GM23338 (cell line): ENCODE measurements at regions not wholly inside any gene's neighbourhood (a gene's known extent, or its start where the extent isn't known, plus 50 kb on each side); places are given as distances from the start of the nearest gene placed in this dataset.

Experiments
- ATAC-seq: fragments of 200-7000 bp; cut with Tn5 transposase; 3 replicates; pipeline ENCODE4 v1.9.1; 2020
- DNase-seq: peaks from one replicate; pipeline ENCODE4 v3.0.0-alpha.2; 2015; ENCODE audit warnings: low spot score
- H2AFZ ChIP-seq: fragments of 200-600 bp; sonication (generic); 2 replicates; pipeline ENCODE4 v1.8.0; 2016; ENCODE audit warnings: antibody characterized with exemption, mild to moderate bottlenecking, moderate library complexity
- H3F3A ChIP-seq: fragments of 200-600 bp; sonication (generic); replicated peaks from 2 replicates; pipeline ENCODE4 v1.8.0; 2017; ENCODE audit warnings: antibody characterized with exemption, mixed run types, low read depth
- H3K27ac ChIP-seq: fragments of 200-600 bp; sonication (generic); 2 replicates; pipeline ENCODE4 v1.6.1; 2016; ENCODE audit warnings: low read depth
- H3K27me3 ChIP-seq: fragments of 200-600 bp; sonication (generic); 2 replicates; pipeline ENCODE4 v1.8.0; 2016; ENCODE audit warnings: mild to moderate bottlenecking, mixed run types, moderate library complexity; ENCODE audit not compliant: insufficient read depth
- H3K36me3 ChIP-seq: fragments of 200-600 bp; sonication (generic); 2 replicates; pipeline ENCODE4 v1.8.0; 2016; ENCODE audit warnings: mild to moderate bottlenecking; ENCODE audit not compliant: insufficient read depth
- H3K4me1 ChIP-seq: fragments of 200-600 bp; sonication (generic); 2 replicates; pipeline ENCODE4 v1.8.0; 2016; ENCODE audit warnings: mild to moderate bottlenecking, moderate library complexity; ENCODE audit not compliant: insufficient read depth
- H3K4me2 ChIP-seq: fragments of 200-600 bp; sonication (generic); 2 replicates; pipeline ENCODE4 v1.7.1; 2017; ENCODE audit warnings: mixed run types
- H3K4me3 ChIP-seq: fragments of 200-600 bp; sonication (generic); 2 replicates; pipeline ENCODE4 v1.6.1; 2016; ENCODE audit warnings: mixed run types
- H3K79me2 ChIP-seq: fragments of 200-600 bp; sonication (generic); replicated peaks from 2 replicates; pipeline ENCODE4 v1.8.0; 2017; ENCODE audit warnings: mild to moderate bottlenecking; ENCODE audit not compliant: insufficient read depth
- H3K9me2 ChIP-seq: fragments of 200-600 bp; sonication (generic); 2 replicates; pipeline ENCODE4 v1.8.0; 2017; ENCODE audit not compliant: insufficient read depth
- H4K20me1 ChIP-seq: fragments of 200-600 bp; sonication (generic); replicated peaks from 2 replicates; pipeline ENCODE4 v1.8.0; 2017; ENCODE audit warnings: mild to moderate bottlenecking; ENCODE audit not compliant: insufficient read depth
- H3K27ac Mint-ChIP-seq: 2 replicates; pipeline ENCODE4 v1.8.0; 2020; ENCODE audit warnings: inconsistent platforms, mild to moderate bottlenecking, moderate library complexity, mixed read lengths
- H3K27me3 Mint-ChIP-seq: 3 replicates; pipeline ENCODE4 v1.8.0; 2022; ENCODE audit warnings: low read depth, mild to moderate bottlenecking, moderate library complexity, mixed read lengths, inconsistent platforms; ENCODE audit not compliant: insufficient read depth, poor library complexity
- H3K36me3 Mint-ChIP-seq: 3 replicates; pipeline ENCODE4 v1.8.0; 2021; ENCODE audit warnings: low read depth, mild to moderate bottlenecking, inconsistent platforms, moderate library complexity, mixed read lengths
- H3K4me1 Mint-ChIP-seq: 3 replicates; pipeline ENCODE4 v1.8.0; 2020; ENCODE audit warnings: mild to moderate bottlenecking, inconsistent platforms, mixed read lengths
- H3K4me3 Mint-ChIP-seq: 3 replicates; pipeline ENCODE4 v1.8.0; 2021; ENCODE audit warnings: moderate library complexity, mild to moderate bottlenecking, inconsistent platforms, mixed read lengths
- H3K9me3 Mint-ChIP-seq: 3 replicates; pipeline ENCODE4 v1.8.0; 2020; ENCODE audit warnings: moderate library complexity, mild to moderate bottlenecking, inconsistent platforms, mixed read lengths
- CREB1 ChIP-seq: fragments of 250-450 bp; sonication (Bioruptor Pico); IDR thresholded peaks from 2 replicates; pipeline ENCODE4 v1.5.0; 2020; ENCODE audit warnings: low read depth, mild to moderate bottlenecking, moderate library complexity
- CTCF ChIP-seq, 2 experiments: fragments of 200-600 bp in 1 of 2; sonication (generic) in 1 of 2; conservative IDR thresholded peaks; 2 replicates each; pipeline versions ENCODE4 v1.5.1 to v1.6.1; 2016 to 2017; ENCODE audit warnings: antibody characterized with exemption in 2 of 2, low read depth in 2 of 2, mild to moderate bottlenecking in 2 of 2, moderate library complexity in 1 of 2
- ETS1 ChIP-seq: IDR thresholded peaks from 2 replicates; pipeline ENCODE4 v1.6.1; 2016; ENCODE audit warnings: antibody characterized with exemption
- EZH2 ChIP-seq: fragments of 200-600 bp; sonication (generic); IDR thresholded peaks from one replicate; pipeline ENCODE4 v1.8.0; 2017; ENCODE audit warnings: antibody characterized with exemption, mild to moderate bottlenecking, low read depth; ENCODE audit not compliant: unreplicated experiment
- JUNB ChIP-seq: IDR thresholded peaks from one replicate; pipeline ENCODE4 v1.6.1; 2016; ENCODE audit warnings: antibody characterized with exemption; ENCODE audit not compliant: unreplicated experiment
- POLR2AphosphoS5 ChIP-seq: IDR thresholded peaks from 2 replicates; pipeline ENCODE4 v1.6.1; 2016; ENCODE audit warnings: antibody characterized with exemption, low read depth
- REST ChIP-seq: IDR thresholded peaks from one replicate; pipeline ENCODE4 v1.6.1; 2018; ENCODE audit warnings: antibody characterized with exemption; ENCODE audit not compliant: unreplicated experiment
- STAT1 ChIP-seq: IDR thresholded peaks from one replicate; pipeline ENCODE4 v1.6.1; 2016; ENCODE audit warnings: antibody characterized with exemption; ENCODE audit not compliant: unreplicated experiment
- ZNF114 ChIP-seq: fragments of 250-450 bp; sonication (Bioruptor Pico); IDR thresholded peaks from 2 replicates; pipeline ENCODE4 v1.5.0; 2020; ENCODE audit warnings: mild to moderate bottlenecking, moderate library complexity
- ZNF462 ChIP-seq: fragments of 250-450 bp; sonication (Bioruptor Pico); IDR thresholded peaks from 2 replicates; pipeline ENCODE4 v1.5.0; 2020; ENCODE audit warnings: mild to moderate bottlenecking, moderate library complexity

- Histone ChIP-seq H3K79me2 (no peaks in the 10 kb centered on the region), H2AFZ (no peak overlapping the region), H3F3A (no peaks in the 10 kb centered on the region), H3K4me3 (no peak overlapping the region), H3K27ac (no peak overlapping the region), H3K36me3 (no peaks in the 10 kb centered on the region), H3K4me1 (no peaks in the 10 kb centered on the region), H3K27me3 (no peaks in the 10 kb centered on the region), H3K4me2 (no peak overlapping the region), H4K20me1 (no peaks in the 10 kb centered on the region), H3K9me2 (no peaks in the 10 kb centered on the region)
- no peak for DNase-seq
- no peak for TF ChIP-seq ZNF462 (CRISPR knock-in tag)
- no peak for ATAC-seq
- H3K4me3 Mint-ChIP-seq = no peak overlapping the region
- peaks cover 11% of the 10 kb centered on the region for H3K9me3 Mint-ChIP-seq
- no peak overlapping the region for H3K27ac Mint-ChIP-seq
- peaks cover 2% of the 10 kb centered on the region; the same call in 1 of the 3 replicates for H3K36me3 Mint-ChIP-seq
- H3K4me1 Mint-ChIP-seq = no peaks in the 10 kb centered on the region
- no peaks in the 10 kb centered on the region for H3K27me3 Mint-ChIP-seq
Observed at GRCh38 chr4:160580581-160580980, 1477.7 kb downstream of the RAPGEF2 start.

GRCh38 chr4:160592258-160592657, 1489.4 kb downstream of the RAPGEF2 start:
- peak; percentile 73 for ATAC-seq
- Mint-ChIP-seq H3K9me3 (no peaks in the 10 kb centered on the region), H3K27me3 (no peaks in the 10 kb centered on the region), H3K4me1 (peaks cover 17% of the 10 kb centered on the region), H3K4me3 (no peak overlapping the region), H3K27ac (no peak overlapping the region), H3K36me3 (no peaks in the 10 kb centered on the region)
- H3K4me3 ChIP-seq = no peak overlapping the region
- peak overlapping the region; percentile 39; the same call in 1 of the 2 replicates for H3K4me2 ChIP-seq
- DNase-seq = peak; percentile 53
- H3F3A ChIP-seq = no peaks in the 10 kb centered on the region
- no peaks in the 10 kb centered on the region for H3K9me2 ChIP-seq
- H3K27me3 ChIP-seq = no peaks in the 10 kb centered on the region
- no peaks in the 10 kb centered on the region for H3K36me3 ChIP-seq
- peaks cover 19% of the 10 kb centered on the region for H3K4me1 ChIP-seq
- no peak overlapping the region for H3K27ac ChIP-seq
- no peak overlapping the region for H2AFZ ChIP-seq
- H3K79me2 ChIP-seq = no peaks in the 10 kb centered on the region
- no peaks in the 10 kb centered on the region for H4K20me1 ChIP-seq
- TF ChIP-seq JUNB = no peak
- no peak for TF ChIP-seq CREB1 (CRISPR knock-in tag)
- no peak for TF ChIP-seq STAT1
- TF ChIP-seq EZH2 = no peak
- no peak for TF ChIP-seq REST
- no peak for TF ChIP-seq POLR2AphosphoS5
- no peak for TF ChIP-seq ETS1
- TF ChIP-seq ZNF114 (CRISPR knock-in tag) = no peak
- no peak for TF ChIP-seq CTCF (conservative IDR thresholded peaks at IDR 0.05; ENCODE audit: low read depth in 2 of 2)
